ENCODE measurements at regions not wholly inside any gene's neighbourhood (a gene's known extent, or its start where the extent isn't known, plus 50 kb on each side); places are given as distances from the start of the nearest gene placed in this dataset.

DNA sequence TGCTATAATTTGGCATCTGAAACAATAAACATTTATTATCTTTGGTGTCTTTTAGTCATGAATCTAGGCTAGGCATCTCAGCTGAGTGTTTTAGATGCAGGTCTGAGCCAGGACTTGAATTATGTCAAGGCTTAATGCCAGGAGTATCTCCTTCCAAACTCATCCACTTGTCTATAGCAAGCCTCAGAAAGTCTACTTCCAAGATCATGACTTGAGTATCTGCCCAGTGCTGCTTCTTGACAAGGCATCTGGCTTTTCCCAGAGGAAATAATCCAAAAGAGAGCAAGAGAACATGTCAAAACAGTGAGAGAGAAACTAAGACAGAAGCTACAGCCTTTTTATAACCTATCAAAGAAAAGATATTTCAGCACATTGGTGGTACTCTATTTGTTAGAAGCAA lies 1052.1 kb upstream of the PCDH10 start:
- DNase-seq, result no peak

DNA sequence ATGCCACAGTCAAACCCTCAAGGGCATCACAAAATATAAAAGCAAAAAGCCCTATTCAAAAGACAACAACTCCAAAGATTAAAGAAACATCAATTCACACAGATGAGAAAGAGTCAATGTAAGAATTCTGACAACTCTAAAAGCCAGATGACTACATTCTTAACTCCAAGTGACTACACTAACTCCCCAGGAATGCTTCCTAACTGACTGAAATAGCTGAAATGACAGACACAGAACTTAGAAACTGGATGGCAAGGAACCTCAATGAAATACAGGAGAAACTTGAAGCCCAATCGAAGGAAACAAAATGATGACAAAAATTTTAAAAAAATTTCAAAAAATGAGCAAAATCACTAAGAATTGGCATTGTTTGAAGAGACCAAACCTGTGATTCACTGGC lies 1047.6 kb upstream of the PCDH10 start:
- no peak for DNase-seq

DNA sequence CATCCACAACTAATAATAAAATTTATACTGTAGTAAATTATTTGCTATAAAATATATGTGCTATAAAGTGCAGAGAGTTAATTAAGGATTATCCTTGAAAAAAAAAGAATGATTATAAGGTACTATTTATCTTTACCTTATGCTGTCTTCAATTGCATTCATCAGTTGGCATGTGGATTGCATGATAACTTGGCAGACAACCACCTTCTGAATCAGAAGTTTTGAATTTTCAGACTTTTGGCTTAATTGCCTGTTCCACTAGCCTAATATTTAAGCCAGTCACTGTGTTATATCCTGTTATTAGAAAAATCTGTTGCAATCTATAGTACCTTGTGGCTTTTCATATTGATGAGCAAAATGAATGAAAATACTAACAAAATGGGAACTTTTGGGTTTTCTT lies 1040.3 kb upstream of the PCDH10 start:
- no peak for DNase-seq

DNA sequence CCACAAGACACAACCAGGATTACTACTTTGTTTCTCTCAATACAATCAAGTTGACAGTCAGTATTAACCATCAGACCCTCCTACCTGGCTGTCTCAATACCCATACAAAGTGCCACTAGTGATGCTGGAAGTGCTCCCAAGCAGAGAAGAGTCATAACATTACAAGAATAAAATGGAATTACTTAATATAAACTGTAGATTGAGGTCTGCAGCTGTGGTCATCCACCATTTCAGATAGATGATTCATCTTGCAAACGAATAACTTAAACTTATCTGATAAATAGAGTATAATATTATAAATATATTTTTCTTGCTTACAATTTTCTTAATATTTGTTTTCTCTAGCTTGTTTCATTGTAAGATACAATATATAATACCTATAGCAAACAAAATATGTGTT lies 1034.2 kb upstream of the PCDH10 start:
- DNase-seq, result no peak

DNA sequence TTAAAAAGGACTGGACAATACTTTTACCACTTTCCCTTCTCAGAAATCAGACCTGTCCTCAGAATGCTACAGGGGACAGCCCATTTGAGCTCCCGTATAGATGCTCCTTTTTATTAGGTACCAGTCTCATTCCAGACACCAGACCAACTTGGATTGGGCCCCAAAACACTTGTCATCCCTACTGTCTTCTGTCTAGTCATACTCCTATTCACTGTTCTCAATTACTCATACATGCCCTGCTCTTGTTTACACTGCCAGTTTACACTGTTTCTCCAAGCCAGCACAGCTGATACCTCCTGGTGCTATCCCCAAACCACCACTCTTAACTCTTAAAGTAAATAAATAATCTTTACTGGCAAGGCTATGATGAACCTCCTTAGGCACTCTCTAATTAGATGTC lies 1026.4 kb upstream of the PCDH10 start:
- DNase-seq, result peak; percentile 37

DNA sequence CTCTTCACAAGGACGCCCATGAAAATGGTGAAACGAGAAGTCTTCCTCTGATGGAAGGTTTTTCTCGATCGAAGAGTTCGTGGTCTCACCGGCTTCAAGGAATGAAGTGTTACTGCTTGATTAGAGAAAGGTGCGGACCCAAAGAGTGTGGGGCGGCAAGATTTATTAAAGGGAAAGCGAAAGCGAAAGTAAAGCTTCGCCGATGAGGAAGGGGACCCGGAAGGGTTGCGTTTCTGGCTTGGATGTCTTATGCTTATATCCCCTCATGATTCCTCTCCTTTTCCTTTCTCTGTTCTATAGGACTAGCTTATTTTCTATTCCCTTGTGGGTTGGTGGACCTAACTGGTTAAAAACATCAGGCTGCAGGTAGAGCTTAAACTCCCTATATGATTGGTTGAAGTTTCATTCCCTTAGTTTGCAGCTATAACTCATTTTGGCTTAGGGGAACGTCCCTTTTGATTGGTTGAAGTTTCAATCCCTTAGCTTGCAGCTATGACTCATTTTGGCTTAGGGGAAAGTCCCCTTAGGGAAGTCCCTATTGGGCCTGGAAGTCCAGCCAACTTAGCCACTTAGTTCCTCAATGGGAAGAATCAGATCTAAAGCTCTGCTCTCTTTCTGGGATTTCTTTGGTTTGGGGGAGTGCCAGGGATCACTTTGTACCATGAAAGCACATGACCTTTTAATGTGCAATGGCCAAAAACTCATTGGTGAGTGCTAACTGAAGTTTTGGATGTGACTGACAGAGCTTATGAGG lies 1025.0 kb upstream of the PCDH10 start:
- peak; percentile 51 for DNase-seq

DNA sequence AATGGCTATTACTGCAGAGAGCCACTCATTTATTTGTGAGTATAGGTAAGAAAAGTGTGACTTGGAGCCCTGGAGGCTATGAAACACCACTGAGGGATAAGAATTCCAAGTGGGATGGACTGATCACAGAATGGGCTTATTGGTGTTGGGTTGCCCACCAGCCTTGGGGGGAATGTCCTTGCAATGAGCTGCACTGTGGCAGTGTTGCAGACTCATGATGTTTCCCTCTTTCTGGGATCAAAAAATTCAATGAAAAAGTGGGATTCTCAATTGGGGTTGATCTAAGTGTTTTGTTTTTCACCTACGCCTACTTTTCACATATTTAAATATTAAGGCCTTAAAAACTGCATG lies 1024.5 kb upstream of the PCDH10 start:
- DNase-seq, result no peak

DNA sequence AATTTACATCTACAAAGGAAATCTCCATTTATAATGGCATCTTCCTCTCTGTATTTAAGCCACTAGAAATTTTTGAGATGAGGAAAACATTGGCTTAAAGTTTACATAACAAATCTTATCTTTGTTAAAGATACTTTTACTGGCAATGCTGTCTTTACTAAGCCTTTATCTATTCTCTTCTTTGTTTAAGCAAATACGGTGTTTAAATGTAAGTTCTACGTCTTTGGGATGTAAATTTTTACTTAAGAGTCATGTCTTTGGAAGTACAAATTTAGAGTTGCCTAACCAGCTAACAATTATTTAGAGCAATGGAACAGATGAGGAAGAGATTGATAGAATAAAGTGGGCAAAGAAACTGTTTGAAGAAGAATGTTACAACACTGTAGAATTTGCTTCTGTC lies 1024.0 kb upstream of the PCDH10 start:
- no peak for DNase-seq

DNA sequence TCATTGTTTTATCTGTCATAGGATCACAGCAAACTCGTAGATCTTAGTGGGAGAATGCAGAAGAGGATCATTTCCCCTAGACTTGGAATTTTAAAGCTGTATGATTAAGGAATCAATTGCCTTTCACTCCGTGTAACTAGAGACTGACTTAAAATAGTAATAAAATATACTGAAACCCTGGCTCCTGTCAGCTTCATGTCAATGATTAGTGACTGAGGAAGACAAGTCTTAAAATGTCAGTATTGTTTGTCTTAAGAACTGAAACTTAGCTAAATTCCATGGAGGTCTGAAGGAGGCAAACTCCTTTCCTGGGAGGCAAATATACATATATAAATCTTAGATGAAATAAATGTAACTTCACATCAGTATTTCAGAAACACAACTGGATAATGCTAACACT lies 1016.7 kb upstream of the PCDH10 start:
- DNase-seq, result no peak

DNA sequence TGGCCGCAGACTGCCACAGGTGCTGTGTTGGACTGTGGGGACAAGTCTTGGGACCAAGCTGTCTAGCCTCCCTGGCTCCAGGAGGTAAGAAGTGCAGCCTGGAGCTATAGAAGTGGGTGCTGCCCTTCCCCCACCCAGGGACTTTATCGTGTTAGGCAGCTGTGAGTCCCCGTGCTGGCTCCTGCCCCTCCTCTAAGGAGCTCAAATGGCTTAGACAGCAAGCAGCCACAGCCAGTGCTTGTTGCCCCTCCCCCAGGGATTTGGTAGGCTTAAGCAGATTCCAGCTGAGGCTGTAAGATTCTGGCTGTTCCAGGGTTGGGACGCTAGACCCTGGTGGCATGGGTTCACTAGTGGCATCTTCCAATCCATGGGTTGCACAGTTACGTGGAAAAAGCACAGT lies 979.4 kb upstream of the PCDH10 start:
- no peak for DNase-seq

DNA sequence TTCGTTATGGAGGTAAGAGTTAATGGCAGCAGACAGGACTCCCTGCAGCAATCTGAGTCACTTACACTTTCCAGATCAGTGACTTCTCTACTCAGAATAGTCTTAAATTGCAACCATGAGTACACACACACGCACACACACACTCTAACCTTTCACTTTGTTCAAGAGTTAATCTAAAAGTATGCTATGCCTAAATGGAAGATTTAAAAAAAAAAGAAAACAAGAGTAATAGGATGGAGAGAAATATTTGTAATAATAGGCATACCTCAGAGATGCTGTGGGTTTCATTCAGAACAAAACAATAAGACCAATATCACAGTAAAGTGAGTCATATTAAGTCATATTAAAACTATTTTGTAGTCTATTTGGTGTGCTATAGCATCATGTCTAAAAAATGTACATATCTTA lies 969.1 kb upstream of the PCDH10 start:
- no peak for DNase-seq

DNA sequence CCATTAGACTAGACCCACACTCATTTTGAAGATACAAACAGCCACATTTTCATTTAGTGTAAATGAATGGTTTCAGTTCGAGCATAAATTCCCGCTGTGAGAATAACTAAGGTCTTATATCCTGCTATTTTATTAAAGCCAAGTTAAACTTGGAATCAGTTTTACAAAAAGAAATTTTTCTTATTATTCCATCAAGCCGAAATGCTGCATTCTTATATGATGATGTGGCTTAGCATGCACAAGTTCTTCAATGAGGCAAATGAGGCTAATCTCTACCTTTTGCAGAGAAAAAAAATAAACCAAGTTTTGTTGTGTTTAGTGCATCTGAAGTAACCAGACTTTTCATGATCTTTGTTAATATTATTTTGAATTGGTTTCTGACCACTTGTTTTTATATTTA lies 953.9 kb upstream of the PCDH10 start:
- no peak for DNase-seq

DNA sequence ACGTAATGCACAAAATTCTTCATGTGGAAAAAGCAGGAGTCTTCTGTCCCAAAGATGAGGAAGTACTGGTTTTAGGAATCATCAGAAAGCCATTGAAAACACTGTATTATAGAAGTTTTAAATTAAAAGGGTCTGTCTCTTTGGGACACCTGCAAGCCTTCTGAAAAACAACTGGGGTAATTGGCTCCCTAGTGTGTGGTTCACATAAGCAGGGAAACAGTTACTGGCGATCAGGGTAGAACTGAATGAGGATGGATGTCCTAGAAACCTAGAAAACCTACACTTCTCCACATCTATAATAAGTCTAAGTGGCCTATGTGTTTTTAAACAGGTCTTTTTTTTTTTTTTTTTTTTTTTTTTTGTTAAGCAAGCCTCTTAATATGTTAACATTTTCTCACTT lies 945.5 kb upstream of the PCDH10 start:
- DNase-seq, result no peak

DNA sequence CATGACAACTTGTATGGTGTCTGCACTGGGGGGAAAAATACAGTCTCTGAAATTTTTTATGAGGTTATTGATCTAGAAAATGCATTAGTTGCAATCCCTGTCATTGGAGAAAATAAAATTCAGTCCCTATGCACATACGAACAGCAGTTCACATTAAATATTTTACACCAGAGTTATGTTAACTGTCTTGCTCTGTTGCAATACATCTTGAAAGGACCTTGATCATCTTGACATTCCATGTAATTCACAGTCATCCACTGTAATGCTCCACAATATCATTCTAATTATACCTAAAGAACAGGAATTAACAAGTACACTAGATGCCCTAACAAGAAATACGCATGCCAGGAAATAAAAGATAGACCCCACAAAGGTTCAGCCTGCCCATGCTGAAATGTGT lies 934.6 kb upstream of the PCDH10 start:
- DNase-seq, result no peak

DNA sequence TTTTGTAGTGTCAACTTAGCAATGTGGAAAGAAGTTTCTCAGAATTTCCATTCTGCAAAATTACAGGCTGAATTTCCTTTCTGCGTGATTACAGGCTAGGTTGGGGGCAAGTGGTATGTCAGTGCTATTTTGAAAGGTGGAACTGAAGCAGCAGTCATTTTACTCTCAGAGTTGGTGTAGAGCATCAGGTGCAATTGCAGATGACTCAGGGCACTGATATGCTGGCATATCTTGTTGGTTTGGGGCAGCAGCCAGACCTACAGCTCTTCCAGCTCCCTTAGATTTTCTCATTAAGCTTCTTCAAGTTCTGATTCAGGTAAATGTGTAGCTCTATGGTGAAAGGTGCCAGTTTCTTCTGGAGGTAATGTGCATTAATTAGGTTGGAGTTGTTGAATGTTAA lies 930.7 kb upstream of the PCDH10 start:
- DNase-seq, result no peak

DNA sequence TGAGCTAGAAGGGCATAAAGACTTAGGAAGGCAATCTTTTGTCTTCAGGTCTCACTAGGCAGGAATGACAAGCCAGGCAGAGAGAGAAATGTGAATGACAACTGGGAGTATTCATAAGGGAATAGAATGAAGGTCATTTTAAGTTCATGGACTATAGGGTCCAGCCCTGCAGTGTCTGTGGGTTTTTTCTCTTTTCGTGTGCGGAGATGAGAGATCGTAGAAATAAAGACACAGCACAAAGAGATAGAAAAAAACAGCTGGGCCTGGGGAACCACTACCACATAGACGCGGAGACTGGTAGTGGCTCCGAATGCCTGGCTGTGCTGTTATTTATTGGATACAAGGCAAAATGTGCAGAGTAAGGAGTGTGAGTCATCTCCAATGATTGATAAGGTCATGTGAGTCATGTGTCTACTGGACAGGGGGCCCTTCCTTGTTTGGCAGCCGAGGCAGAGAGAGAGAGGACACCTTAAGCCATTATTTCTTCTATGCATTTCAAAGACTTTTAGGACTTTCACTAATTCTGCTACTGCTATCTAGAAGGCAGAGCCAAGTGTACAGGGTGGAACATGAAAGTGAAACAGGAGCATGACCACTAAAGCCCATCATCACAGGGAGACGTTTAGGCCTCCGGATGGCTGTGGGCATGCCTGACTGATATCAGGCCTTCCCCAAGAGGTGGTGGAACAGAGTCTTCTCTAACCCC lies 921.8 kb upstream of the PCDH10 start:
- peak; percentile 48 for DNase-seq

DNA sequence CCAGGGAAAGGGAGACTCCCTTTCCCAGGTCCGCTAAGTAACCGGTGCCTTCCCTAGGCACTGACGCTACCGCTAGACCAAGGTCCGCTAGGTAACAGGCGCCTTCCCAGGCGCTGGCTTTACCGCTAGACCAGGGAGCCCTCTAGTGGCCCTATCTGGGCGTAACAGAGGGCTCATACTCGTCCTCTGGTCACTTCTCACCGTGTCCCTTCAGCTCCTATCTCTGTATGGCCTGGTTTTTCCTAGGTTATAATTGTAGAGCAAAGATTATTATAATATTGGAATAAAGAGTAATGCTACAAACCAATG lies 921.3 kb upstream of the PCDH10 start:
- peak; percentile 86 for DNase-seq

DNA sequence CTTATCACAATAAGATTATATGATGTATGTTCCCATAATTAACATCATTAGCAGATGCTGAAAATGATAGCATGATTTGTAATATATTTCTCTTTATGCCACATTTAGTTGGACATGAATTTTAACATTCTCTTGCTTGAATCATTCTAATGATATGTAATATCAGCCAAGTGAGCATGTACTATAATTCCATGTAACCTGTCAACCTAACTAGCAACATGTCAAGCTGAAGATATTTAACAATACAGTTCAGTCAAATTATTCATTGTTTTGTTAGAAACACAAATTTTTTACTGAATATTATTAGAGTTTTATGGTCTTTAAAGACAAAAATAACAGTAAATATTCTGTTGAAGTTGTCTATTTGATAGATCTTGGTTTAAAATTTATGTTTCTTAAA lies 920.4 kb upstream of the PCDH10 start:
- no peak for DNase-seq

DNA sequence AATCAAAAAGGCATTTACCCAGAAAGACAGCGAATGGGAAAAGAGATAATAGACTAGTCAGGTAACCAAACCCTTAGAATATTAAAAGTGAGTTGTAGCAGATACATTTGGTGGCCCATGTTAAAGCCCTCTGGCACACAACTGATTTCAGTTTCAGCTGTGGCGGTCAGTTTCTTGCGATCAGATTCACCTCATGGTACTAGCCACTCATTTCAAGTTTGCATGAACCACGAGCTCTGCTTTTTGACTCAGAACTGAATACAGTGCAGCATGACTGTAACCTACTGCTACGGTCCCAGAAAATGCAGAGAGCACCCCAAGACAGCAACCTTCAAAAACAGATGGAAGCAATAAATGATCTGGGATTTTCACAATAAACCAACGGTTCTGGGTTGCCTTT lies 919.1 kb upstream of the PCDH10 start:
- no peak for DNase-seq

DNA sequence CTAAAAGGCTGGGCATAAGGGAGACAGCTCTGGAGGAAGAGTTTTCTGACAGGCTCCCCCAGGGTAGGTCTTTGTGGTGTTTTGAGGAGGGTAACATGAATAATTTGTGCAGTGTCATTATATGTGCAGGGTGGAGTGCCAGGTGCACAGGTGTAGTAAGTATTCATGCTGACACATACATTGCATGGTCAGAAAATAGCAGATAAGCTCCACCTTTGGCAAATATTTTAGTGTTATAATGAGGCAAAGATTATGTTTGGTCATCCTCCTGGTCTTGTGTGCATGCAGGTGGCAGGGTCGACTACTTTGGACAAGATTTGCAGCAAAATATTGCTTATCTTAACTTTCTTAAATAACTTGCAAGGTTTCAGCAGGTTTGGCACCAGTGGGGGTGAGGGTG lies 910.4 kb upstream of the PCDH10 start:
- no peak for DNase-seq

DNA sequence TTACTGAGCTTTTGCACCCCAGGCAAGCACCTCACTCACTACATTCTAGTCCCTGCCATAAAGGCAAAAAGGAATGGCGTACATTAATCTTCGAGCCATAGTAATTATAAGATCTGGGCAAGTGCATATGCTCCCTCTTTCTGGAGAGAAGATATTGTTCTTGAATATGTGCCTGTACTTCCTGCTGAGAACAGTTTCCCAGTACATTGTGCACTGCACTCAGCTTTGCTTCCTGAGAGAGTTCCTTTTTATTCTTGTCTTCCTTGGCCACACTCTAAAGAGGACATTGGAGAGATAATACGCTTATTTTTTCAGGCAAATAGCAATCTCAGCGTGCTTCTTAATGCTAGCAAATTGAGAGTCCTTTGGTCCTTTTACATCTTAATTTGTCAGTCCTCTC lies 909.0 kb upstream of the PCDH10 start:
- DNase-seq, result no peak

DNA sequence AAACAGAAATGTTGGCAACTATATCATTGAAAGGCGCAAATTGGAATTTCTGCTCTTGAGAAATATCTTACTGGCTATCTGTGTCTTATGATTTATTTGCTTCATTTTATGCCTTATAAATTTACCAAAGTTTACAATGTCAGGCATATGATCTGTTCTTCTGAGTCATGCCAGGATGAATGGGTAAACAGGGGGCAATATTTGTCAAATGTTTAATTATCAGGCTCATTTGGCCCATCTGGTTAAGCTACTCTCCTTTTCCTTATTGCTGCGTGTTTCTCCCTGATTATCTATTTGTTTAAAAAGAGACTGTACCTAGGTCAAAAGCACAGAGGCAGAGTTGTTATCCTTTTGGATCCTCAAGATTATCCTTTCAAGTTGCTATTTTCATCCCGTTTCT lies 903.8 kb upstream of the PCDH10 start:
- no peak for DNase-seq

DNA sequence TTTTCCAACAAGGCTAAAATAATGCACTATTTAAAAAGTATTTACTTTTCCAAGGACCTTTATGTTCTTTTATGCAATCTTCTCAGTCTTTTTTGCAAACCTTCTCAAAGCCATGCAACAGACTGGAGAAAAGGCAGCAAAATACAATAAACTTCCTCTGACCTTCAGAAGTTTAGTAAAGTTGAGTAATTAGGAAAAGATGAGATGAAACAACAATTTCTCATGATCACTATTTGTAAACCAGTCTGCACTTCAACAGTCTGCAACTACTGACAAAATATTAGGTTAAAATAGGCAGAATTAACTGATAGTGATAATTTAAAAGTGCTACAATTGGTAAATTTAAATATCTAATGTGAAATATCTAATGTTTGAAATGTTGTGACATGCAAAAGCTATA lies 884.9 kb upstream of the PCDH10 start:
- DNase-seq, result no peak

DNA sequence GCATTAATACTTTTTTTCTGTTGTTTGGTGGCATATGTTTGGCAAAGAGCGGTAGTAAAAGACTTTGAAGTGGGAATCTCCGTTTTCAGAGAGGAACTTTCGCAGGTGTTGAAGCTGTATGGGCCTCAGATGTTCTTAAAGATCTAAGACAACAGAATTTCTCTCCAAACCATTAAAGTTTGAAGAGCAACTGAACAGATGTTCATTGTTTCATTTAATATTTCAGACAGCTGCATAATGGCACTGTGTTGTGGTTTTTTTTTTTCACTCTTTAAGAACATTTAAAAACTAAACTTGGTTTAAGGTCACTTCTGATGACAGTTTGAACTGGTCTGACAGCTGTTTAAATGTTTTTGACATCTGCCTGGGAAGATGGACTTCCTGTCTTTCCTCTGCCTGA lies 882.7 kb upstream of the PCDH10 start:
- DNase-seq, result peak; percentile 37

DNA sequence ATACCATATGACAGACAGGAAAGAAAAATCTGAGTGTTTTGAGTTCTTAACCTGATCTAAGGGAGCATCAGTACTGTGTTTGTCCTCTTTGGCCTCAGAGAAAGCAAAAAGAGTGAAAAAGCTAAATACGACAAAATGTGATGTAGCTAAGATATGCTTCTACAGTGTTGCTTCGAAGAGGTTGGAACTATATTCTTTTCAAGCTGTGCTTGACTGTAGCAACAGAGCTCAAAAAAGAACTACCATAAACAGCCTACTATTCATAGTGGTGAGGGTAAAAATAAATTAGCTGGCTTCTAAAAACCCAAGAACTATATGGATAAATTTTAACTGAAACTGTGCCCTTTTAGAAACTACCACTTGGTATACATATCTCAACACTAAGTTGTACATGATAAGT lies 881.8 kb upstream of the PCDH10 start:
- DNase-seq, result no peak

Data from DMS53 (cell line).